Lower leg skin (tissue), 3 donors: ENCODE measurements at regions not wholly inside any gene's neighbourhood (a gene's known extent, or its start where the extent isn't known, plus 50 kb on each side); places are given as distances from the start of the nearest gene placed in this dataset.

Source experiments
- CTCF ChIP-seq, 3 donors: fragments of 450-650 bp; IDR thresholded peaks; one replicate each; pipeline ENCODE4 v1.5.1; 2016; ENCODE audit warnings: antibody characterized with exemption in 3 of 3, mild to moderate bottlenecking in 3 of 3, moderate library complexity in 2 of 3
- POLR2A ChIP-seq, 2 donors: fragments of 450-650 bp; IDR thresholded peaks; one replicate each; pipeline ENCODE4 v1.6.1; 2016 to 2017; ENCODE audit warnings: antibody characterized with exemption in 2 of 2, mild to moderate bottlenecking in 1 of 2, moderate library complexity in 1 of 2

GRCh38 chr2:181366675-181367175 is 90.5 kb upstream of the ITGA4 start:
- TF ChIP-seq CTCF (IDR thresholded peaks at IDR 0.05) (no peak), POLR2A (IDR thresholded peaks at IDR 0.05) (no peak)
